NCI-H2081 treated with DMSO at 0.1 percent for 48 hours (cell line): ENCODE measurements at regions not wholly inside any gene's neighbourhood (a gene's known extent, or its start where the extent isn't known, plus 50 kb on each side); places are given as distances from the start of the nearest gene placed in this dataset.

ENCODE experiments used
- DNase-seq: peaks from one replicate; lab custom pipeline; 2025; lab: John Stamatoyannopoulos, UW

DNA sequence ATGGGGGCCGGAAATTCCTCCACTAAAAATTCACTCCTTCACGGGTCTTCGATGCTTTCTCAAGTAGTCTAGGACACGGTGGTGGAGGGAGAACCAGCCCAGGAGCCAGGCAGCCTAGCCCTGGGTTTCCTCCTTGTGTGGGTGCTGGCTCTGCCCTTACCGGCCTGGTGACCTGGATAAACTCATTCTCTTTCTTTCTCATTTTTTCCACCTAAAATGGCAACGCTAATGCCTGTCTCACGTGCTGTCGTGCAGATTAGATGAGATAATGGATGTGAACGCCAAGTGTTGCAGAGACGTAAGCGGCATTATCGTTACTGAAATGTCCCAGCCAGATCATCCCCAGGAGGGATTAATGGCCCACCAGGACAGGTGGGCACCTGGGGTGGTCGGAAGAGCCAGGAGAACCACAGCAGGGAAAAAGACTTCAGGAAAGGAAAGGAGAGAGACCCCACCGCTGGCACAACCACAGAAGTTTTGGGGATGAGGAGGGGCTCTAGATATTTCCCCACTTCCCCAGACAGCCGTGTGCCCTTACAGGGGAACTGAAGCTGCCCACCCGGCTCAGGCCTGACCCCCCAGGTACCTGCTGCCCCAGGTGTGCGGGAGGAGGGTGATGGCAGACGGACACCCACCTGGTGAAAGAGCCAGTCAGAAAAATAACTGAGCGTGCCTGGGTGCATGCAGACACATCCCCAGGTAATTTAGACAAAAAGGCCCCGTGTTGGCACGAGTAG lies 100.8 kb upstream of the ASAP2 start:
- no peak for DNase-seq

DNA sequence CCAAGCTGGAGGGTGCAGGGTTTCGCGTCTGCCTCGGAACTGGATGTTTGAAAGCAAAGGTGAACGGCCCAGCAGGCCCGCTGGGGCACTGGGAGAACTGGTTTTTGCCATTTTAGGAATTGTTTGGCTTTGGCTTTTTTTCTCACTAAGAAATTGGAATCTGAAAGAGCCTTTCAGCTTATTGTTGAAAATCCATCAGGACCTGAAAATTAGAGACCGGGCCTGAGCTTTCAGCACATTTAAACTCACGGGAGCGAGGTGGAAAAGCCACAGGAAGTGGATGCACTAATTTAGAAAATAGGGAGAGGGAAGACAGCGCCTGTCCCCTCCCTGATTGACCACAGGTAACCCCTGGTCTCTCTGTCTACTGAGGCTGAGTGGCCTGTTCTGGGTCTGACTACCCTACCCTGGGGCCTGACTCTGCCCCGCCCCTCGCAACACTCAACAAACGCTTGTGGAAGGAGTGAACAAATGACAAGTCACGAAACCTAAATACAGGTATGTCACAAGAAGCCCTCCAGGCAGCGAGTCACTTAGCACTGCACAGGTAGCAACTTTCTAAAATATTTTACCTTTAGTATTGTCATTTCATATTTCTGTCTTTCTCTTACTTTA lies 100.3 kb upstream of the MBOAT2 start:
- DNase-seq, result no peak

DNA sequence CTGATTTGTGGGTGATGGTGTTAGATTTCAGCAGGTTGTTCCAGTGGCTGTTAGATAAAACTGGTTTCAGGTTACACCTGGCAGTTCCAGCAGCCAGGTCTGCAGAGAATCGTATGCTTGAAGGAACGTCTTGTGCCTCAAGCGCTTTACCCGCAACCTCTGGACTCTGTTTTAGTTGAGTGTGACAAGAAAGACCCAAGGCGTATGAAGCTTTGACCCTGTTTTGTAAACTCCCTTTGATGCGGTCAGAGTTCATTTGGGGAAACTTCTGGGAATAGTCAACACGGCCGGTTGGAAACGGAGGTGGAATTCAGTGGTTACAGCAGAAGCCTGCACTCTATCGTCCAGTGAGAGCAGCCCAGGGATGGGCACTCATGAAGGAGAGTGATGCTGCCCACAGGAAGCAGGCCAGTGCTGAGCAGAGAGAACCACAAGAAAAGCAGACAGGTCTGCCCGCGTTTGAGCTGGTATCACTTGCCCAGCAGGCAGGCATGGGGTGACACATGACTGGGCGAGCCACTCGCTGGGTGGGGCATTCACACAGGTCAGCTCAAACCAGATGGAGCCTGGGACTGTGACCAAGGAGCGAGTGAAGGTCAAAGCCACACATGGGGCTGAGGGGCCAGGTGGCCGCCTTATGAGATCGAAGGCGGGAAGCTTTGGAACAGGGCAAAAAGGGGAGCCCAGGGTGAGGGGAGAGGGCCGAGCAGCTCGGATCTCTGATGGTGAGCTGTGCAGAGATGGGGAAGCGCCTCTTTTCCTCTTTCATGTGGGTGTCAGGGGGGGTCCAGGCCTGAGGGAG lies 99.6 kb upstream of the MBOAT2 start:
- no peak for DNase-seq

DNA sequence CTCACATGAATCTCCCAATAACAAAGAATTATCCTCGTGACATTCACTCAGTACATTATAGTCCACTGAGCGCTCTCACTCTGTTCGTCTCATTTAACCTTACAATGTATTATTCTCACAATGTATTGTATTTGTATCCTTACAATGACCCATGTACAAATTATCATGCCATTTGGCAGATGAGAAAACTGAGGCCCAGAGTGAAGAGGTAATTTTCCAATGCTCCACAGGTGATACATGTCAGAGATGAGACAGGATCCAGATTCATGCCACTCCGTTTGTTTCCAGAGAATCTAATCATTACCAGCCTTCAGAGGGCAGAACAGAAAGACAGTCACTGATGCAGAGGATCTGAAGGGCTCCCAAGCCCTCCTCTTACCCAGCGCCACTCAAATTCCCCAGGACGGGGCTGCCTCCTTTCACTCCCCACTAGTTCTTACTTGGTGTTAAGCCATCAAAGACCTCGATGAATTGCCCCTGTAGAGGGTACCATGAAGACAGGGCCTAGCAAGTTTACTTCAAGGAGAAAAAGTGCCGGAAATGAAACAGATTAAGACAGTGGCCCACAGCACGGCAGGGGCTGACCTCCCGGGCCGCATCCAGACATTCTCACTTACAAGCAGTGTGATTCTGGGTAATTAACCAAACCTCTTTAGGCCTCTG lies 98.4 kb upstream of the MBOAT2 start:
- DNase-seq, result no peak

- DNase-seq, result no peak
Measured at GRCh38 chr2:9100080-9100876, 96.8 kb upstream of the MBOAT2 start.

GRCh38 chr2:9099341-9099751 lies 95.9 kb upstream of the MBOAT2 start:
- no peak for DNase-seq

GRCh38 chr2:9097892-9098291 lies 94.4 kb upstream of the MBOAT2 start:
- no peak for DNase-seq

DNA sequence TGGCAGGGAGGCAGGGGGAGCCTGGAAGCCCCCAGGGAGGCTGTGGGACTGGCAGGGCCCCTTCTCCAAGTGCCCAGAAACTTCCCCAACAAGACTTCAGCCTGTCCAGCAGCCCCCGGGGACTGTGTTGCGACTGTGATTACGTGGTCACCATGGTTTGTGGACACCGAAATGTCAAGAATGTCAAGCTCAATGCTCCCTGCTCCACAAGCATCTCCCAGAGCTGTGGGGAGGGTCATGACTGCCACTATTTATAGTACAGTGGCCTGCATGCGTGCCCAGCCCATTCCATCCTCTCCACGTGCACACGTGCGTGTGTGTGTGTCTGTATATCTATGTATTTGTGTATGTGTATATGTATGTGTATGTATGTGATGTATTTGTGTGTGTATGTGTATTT lies 93.8 kb upstream of the MBOAT2 start:
- DNase-seq, result no peak

- DNase-seq, result no peak
Measured at GRCh38 chr2:9096761-9097160, 93.3 kb upstream of the MBOAT2 start.

DNA sequence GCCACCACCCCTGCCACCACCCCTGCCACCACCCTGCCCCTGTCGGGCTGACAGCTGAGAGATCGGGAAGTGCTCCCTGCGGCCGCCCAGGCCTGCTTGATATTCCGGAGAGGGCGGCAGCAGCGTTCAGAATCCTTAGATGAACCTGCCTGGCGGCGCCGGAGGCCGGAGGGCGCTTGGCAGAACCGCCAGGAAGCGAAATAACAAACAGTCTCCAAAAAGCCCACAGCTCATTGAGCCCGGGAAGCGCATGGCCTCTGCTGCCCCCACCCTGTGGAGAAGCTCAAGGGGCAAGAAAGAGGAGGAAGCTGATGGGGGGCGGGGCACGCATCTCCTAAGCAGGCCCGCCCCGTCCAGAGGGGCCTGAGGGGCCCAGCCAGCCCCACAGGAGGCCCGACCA lies 92.2 kb upstream of the MBOAT2 start:
- no peak for DNase-seq

- DNase-seq, result no peak
Measured at GRCh38 chr2:9095226-9095625, 91.7 kb upstream of the MBOAT2 start.

DNA sequence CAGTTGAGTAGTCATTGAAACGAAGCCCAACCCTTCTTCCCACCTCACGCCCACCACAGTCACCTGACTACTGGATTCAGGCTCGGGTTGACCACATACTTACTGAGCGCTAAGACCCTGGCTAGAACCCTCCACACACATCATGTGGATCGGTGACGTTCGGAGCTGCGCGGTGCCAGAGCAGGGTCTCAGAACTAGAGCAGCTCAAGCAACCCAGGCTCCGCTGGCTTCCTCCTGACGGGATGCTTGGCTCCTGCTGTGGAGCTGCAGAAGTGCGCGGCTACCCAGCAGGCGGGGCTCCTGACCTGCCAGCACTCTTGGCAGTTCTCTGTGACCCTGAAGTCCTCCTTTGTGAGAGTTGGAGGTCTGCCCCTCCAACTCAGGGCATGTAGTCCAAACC lies 90.6 kb upstream of the MBOAT2 start:
- DNase-seq, result no peak

DNA sequence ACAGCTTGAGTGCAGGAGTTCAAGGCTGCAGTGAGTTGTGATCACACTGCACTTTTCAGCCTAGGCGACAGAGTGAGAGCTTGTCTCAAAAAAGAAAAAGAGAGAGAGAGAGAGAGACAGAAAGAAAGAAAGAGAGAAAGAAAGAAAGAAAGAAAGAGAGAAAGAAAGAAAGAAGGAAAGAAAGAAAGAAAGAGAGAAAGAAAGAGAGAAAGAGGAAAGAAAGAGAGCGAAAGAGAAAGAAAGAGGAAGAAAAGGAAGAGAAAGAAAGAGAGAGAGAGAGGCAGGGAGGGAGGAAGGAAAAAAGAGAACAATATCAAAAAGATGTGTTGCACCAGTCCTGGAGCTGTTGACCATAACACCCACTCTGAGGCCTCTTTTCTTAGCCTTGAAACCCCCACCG lies 89.8 kb upstream of the MBOAT2 start:
- no peak for DNase-seq

DNA sequence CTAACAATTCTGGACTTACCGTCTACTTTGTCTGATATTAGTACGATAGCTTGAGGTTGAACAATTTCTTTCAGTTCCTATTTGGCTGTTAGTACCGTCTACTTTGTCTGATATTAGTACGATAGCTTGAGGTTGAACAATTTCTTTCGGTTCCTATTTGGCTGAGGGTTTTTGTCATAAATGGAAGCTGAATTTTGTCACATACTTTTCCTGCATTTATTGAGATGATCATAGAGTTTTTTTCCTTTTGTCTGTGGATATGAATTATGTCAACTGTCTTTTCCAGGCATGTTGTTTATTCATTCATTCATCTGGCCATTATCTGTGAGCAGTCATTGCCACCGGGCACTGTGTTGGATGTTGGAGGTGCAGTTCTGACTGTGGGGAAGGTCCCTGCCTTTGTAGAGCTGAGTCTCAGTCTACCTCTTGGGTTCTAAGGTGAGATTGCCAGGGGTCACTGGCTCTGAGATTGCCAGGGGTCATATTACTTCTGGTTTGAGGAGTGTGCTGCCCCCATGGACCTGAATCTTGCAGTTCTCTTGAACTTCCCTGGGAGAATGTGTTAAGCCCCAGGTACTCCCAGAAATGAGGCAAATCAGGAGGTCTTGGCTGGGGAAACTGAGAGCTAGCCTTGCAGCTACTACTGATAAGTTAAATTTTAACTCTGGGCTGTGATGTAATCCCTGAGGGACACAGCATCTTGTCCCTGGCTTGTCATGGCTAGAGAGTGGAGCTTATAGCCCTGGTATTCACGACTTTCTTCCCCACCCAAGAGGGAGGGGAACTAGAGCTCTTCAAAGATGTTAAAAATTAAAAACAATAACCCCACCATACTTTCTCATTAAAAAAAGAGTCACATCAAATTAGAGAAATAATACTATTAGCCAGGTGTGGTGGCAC lies 89.1 kb upstream of the MBOAT2 start:
- no peak for DNase-seq

DNA sequence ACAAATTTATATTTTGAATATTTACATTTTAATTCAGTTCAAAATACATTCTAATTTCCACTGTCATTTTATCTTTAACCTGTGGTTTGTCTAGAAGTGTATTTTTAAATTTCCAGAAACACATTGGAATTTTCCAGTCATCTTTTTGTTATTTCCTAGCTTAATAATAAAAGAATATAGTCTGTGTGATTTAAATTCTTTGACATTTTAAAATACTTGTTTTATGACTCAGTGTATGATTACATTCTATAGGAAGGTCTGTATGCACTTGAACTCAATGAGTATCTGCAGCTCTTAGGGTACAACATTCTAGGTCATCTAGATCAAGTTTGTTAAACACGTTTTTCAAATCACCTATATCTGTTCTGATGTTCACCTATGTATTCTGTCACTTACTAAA lies 88.3 kb upstream of the MBOAT2 start:
- DNase-seq, result no peak

DNA sequence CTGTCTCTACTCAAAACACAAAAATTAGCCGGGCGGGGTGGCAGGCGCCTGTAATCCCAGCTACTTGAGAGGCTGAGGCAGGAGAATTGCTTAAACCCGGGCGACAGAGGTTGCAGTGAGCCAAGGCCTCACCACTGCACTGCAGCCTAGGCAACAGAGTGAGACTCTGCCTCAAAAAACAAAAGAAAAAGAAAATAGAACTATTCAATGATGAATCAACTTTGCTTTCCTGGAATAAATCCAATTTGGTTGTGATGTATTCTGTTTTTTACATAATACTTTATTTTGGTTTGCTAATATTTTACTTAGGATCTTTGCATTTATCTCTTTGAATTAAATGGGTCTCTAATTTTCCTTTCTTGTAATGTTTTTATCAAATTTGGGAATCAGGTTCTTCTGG lies 86.3 kb upstream of the MBOAT2 start:
- DNase-seq, result no peak

GRCh38 chr2:9087121-9087681 lies 83.7 kb upstream of the MBOAT2 start:
- no peak for DNase-seq

DNA sequence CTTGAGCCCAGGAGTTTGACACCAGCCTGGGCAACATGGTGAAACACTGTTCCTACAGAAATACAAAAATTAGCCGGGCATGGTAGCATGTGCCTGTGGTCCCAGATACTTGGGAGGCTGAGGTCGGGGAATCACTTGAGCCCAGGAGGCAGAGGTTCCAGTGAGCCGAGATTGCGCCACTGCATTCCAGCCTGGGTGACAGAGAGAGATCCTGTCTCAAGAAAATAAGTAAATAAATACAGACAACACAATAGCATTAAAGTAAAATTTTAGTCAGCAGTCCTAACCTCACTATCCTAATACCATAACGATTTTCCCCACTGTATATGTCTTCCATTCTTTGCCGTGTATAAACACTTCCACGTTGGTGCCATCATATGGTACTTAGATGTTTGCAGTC lies 83.0 kb upstream of the MBOAT2 start:
- DNase-seq, result no peak

DNA sequence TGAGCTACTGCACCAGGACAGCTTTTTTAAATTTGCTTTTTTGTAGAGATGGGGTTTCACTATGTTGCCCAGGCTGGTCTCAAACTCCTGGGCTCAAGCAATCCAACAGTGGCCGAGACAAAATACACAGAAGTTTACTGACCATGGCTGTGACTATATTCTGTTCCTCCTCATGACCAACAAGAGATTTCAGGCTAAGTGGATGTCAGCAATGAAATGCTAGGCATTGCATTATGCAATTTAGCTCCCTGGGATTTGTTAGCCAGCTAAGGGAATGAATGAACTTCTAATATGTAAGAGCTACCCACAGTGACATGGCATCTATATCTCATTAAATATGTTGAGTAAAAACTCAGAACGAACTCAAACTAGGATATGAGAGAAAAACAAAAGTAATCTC lies 81.9 kb upstream of the MBOAT2 start:
- no peak for DNase-seq

DNA sequence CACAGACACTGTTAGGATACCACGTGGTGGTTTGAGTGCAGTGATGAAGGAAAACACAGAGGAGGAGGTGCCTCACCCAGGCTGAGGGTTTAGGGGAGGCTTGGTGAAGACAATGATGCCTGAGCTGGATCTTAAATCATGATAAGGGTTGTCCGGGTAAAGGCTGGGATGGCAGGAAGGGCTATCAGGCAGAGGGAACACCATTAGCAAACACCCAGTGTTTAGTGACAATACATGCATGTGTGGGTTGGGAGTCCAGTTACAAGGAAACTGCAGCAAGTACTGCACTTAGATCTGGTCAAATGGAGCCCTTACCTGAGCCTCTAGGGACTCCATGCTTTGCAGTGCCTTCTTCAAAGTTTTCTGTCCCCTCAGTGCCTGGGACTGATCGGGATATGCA lies 79.8 kb upstream of the MBOAT2 start:
- DNase-seq, result no peak

GRCh38 chr2:9082158-9082557 lies 78.7 kb upstream of the MBOAT2 start:
- DNase-seq, result no peak
